Embryonic facial prominence (tissue), 1 donor: ENCODE measurements at regions not wholly inside any gene's neighbourhood (a gene's known extent, or its start where the extent isn't known, plus 50 kb on each side); places are given as distances from the start of the nearest gene placed in this dataset.
"Not testable (repeated sequence)": the region's sequence is repeated elsewhere in the genome, so short reads cannot be mapped to it uniquely, and the experiment has no call there.

Source experiments
- DNase-seq: peaks from one replicate; pipeline ENCODE4 v3.0.0-alpha.2; 2016; ENCODE audit errors: extremely low spot score

- DNase-seq = no peak
These were observed 97.6 kb upstream of the AGAP1 start for GRCh38 chr2:235396071-235396846.

GRCh38 chr2:235398321-235398720, 95.5 kb upstream of the AGAP1 start:
- no peak for DNase-seq

- DNase-seq = no peak
These were observed 93.9 kb upstream of the AGAP1 start for GRCh38 chr2:235399895-235400294.

GRCh38 chr2:235402422-235402821, 91.4 kb upstream of the AGAP1 start:
- no peak for DNase-seq

GRCh38 chr2:235405612-235406361, 88.1 kb upstream of the AGAP1 start:
- DNase-seq = no peak

GRCh38 chr2:235406430-235406829, 87.4 kb upstream of the AGAP1 start:
- no peak for DNase-seq

- DNase-seq = no peak
These were observed 81.8 kb upstream of the AGAP1 start for GRCh38 chr2:235411905-235412485.

GRCh38 chr2:235413064-235413463, 80.8 kb upstream of the AGAP1 start:
- DNase-seq = no peak

- no peak for DNase-seq
These were observed 79.4 kb upstream of the AGAP1 start for GRCh38 chr2:235414422-235414821.

GRCh38 chr2:235416858-235417499, 76.9 kb upstream of the AGAP1 start:
- DNase-seq = no peak

- DNase-seq = no peak
These were observed 74.9 kb upstream of the AGAP1 start for GRCh38 chr2:235418918-235419317.

GRCh38 chr2:235419996-235420395, 73.8 kb upstream of the AGAP1 start:
- no peak for DNase-seq

GRCh38 chr2:235421618-235422017, 72.2 kb upstream of the AGAP1 start:
- no peak for DNase-seq

GRCh38 chr2:235430366-235431083, 63.3 kb upstream of the AGAP1 start:
- DNase-seq = no peak

- no peak for DNase-seq
These were observed 60.9 kb upstream of the AGAP1 start for GRCh38 chr2:235432741-235433520.

- no peak for DNase-seq
These were observed 60.0 kb upstream of the AGAP1 start for GRCh38 chr2:235433860-235434259.

GRCh38 chr2:235439959-235440662, 53.7 kb upstream of the AGAP1 start:
- DNase-seq = no peak

GRCh38 chr2:235443580-235443979, 50.3 kb upstream of the AGAP1 start:
- not testable (repeated sequence) for DNase-seq
